ENCODE measurements at regions not wholly inside any gene's neighbourhood (a gene's known extent, or its start where the extent isn't known, plus 50 kb on each side); places are given as distances from the start of the nearest gene placed in this dataset.
A peak's percentile ranks its signal among the peaks of the same experiment; 100 is the strongest.

GRCh38 chr11:119520400-119520799, 97.4 kb upstream of the THY1 start:
- DNase-seq: no peak

GRCh38 chr11:119519796-119520195, 96.8 kb upstream of the THY1 start:
- DNase-seq: no peak

- no peak for DNase-seq
Measured at GRCh38 chr11:119518746-119519730, 96.1 kb upstream of the THY1 start.

- DNase-seq: peak; percentile 46
Measured at GRCh38 chr11:119515771-119516400, 92.9 kb upstream of the THY1 start.

DNA sequence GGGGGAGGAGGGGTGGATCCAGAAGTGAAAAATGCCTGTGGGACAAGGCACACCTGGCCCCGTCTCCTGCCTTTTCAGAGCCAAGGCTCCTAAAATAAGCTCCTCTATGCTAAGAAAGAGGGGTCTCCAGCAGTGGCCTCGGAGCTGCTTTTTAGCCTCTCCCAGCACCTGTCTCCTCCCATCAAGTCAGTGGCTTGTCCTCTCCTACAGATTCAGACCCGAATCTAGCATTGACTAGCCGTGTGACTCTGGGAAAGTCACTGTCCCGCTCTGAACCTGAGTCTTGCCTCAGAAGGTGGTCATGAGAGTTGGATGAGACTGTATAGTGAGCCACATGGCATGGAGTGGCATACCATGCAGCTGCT, 90.8 kb upstream of the THY1 start:
- DNase-seq: no peak

GRCh38 chr11:119513131-119513805, 90.3 kb upstream of the THY1 start:
- DNase-seq: no peak

DNA sequence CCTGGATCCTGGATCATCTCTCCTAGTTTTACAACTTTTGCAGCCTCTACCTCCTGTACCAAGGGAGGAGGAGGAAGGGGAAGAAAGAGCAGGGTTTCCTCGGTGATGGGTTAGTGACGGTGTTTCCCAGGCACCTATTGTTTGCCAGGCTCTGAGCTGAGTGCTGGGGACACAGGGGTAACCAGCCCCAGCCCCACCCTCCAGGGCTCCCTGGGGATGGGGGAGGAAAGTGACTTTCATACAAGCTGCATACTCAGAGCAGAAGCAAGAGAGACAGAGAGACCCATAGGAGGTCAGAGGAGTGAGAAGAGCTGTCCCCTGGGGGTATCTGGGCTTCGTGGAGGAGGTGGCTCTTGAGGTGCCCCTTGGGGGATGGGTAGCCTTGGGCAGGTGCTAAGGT, 89.4 kb upstream of the THY1 start:
- DNase-seq: no peak

DNA sequence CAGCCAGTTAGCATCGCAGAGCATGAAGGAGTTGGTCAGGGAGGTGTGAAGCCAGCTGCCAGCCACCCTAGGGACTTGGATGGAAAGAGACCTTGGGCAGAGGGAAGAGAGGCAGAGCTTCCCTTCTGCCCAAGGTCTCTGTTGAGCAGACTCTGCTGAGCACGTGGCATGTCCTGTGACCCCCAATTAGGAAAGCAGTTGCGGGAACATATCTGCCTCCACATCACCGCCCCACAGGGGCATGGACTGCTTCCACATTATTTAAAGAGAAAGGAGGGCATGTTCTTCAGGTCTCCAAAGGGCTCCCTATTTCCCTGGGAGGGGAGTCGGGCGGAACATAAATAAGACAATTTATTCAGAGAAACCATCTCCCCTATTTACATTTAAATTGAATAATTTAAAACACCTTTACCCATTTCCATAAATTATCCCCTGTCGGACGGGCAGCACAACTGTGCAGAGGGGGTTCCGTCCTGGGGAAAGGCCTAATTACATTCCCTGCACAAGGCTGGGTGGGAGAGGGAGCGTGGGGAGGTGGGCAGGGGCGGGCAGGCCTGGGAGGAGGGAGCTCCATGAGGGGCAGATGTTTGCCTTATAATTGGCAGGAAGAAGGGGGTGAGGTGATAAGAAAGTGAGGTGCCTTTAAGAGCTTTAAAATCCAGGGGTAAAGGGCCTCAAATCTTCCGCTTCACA, 88.8 kb upstream of the THY1 start:
- DNase-seq: no peak

DNA sequence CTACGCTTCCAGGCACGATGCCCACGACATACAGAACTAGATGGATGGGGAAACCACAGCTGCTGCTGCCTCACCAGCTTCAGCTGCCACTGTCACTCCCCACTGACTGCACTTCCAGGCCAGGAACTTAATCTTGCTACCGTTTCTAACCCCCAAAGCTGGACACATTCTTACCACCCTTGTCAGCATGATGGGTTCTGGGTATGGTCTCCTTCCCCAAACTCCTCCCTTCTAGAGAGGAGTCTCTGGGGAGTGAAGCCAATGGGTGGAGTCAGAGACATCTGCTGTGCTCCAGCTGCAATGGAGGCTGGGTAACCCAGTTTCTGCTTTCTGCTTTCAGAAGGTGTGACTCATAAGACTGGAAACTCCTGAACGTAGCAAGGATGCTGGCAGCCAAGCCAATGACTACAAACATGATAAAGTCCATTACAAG, 87.0 kb upstream of the THY1 start:
- DNase-seq: no peak

DNA sequence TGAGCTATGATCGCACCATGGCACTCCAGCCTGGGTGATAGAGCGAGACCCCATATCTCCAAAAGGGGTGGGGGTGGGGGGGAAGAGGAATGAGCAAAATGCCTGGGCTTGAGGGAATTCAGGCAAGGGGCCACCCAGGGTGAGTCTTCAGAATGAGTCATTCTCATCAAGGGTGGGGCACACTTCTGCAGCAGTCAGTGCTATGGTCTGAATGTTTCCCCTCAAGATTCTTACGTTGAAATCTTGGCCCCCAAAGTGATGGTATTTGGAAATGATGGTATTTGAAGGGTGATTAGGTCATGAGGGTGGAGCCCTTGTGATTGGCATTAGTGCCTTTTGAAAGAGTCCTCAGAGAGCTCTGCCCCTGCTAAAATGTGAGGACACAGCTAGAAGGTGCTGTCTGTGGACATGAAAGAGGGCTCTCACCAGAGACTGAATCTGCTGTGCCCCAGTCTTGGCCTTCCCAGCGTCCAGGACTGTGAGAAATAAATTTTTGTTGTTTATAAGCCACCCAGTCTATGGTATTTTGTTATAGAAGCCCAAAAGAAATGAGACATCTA, 86.4 kb upstream of the THY1 start:
- DNase-seq: no peak

DNA sequence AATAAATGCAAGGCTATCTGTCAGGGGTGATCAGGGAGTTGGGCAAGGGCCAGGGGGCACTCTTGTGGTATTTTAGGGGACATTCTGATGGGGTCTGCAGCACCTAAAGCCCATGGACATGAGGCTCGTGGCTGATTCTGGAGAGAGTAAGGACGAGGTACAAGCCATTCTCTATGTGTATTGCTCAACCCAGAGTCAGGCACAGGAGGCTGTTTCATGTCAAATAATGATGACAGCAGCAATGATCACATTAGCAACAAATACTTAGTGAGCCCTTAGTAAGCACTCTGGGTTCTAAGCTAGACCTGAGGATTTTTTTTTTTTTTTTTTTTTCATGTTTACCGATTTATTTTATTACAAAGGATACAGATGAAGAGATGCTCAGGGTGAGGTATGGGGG, 83.5 kb upstream of the THY1 start:
- no peak for DNase-seq

DNA sequence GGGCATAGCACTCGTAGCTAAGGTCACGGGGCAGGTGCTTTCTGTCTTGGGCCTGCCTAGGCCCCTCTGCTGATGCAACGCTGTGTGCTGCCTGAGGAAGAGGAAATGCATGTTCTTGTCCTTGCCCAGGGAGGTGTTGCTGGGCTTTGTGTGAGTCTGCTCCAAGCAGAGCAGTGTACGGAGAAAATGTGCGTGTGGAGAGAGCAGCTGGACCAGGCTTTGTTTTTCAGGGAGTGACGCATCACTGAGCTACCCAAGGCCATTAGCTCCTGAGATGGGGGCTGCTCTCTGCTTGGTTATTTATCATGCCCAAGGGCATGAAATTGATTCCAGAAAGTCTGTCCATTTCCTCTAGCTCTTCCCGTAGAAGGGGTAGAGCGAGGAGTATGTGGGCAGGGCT, 82.9 kb upstream of the THY1 start:
- DNase-seq: no peak

DNA sequence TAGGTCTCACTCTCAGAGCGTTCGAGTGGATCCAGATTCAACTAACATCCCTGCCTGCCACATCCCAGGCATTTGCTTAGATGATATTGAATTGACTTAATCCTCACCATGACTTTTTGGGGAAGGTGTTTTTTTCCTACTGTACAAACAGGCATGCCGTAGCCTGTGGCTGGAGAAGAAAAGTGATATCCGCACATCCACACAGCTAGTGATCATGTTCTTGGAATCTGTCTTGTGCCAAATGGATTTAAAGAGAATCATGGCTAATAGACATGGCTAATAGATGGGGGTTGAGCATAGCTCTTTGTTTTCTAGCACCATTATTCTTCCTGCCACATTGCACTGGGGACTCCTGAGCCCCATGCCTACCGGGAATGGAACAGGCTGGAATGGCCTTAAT, 82.1 kb upstream of the THY1 start:
- no peak for DNase-seq

GRCh38 chr11:119504371-119504770, 81.4 kb upstream of the THY1 start:
- DNase-seq: peak; percentile 44

- DNase-seq: no peak
Measured at GRCh38 chr11:119501777-119502405, 78.9 kb upstream of the THY1 start.

GRCh38 chr11:119497717-119498116, 74.7 kb upstream of the THY1 start:
- no peak for DNase-seq

- DNase-seq: no peak
Measured at GRCh38 chr11:119496997-119497396, 74.0 kb upstream of the THY1 start.

- DNase-seq: no peak
Measured at GRCh38 chr11:119496469-119496868, 73.5 kb upstream of the THY1 start.

DNA sequence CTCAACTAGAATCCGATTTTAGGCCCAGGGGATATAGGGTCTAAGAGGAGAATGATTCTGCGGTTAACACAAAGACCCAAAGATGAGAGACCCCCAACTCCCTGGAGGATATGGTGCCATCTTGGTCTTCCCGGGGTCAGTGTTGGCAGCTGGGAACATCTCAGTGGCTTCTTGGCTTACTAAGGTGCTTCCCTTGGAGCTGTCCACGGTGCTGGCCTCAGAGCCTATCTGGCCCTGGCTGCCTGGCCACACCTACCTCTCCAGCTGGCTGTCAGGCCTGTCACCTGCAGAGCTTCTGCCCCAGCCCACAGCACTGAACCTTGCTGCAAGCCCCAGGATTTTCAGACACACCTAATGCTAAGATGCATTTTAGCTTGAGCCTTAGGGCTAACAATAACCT, 70.7 kb upstream of the THY1 start:
- no peak for DNase-seq

DNA sequence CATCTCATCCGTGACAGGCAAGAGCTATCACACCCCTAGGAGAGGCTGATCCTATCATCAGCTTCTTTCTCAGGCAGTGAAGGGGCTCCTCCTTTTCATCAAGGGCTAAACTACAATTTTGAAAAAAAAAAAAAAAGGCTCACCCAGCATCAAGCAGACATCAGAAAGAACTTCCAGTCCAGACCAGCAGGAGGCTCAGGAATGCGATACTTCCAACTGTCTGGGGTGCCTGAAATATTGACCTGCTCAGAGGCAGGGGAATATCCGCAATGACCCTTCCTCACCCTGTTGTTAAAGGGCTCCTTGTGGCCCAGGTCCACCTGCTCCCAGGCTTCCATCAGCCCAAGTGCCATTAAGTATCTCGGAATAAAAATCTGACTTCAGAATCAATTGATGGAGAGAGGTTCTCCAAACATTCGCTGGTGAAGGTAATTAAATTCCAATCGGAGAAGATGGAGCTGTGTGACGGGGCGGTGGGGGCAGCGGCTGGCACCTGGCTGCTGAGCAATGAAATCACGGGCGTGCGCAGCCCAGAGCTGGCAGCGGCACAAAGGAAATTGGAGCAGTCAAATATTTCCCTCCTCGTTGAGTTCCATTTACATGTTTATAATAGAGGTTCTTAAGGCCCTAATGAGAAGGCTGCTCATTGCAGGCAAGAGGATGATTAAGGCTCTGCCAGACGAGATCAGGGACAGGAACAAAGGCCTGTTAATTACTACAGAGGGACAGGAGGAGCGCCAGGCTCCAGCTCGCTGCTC, 69.0 kb upstream of the THY1 start:
- DNase-seq: peak; percentile 95

- no peak for DNase-seq
Measured at GRCh38 chr11:119490253-119491006, 67.5 kb upstream of the THY1 start.

Measured in DMS79 (cell line).